Erythroblast (primary cell): ENCODE measurements at regions not wholly inside any gene's neighbourhood (a gene's known extent, or its start where the extent isn't known, plus 50 kb on each side); places are given as distances from the start of the nearest gene placed in this dataset.

Experiments
- GATA1 ChIP-seq: IDR thresholded peaks from 2 replicates; pipeline ENCODE4 v1.6.1; 2011; ENCODE audit warnings: low read depth, mild to moderate bottlenecking, control low read depth, low read length, moderate library complexity
- POLR2A ChIP-seq: IDR thresholded peaks from 2 replicates; pipeline ENCODE4 v1.6.1; 2011; ENCODE audit warnings: mild to moderate bottlenecking, low read length

- TF ChIP-seq POLR2A (no peak), GATA1 (no peak)
Measured at GRCh38 chr7:131119381-131119780, 208.3 kb upstream of the MKLN1 start.
